Lung (tissue), 11 donors: ENCODE measurements at regions not wholly inside any gene's neighbourhood (a gene's known extent, or its start where the extent isn't known, plus 50 kb on each side); places are given as distances from the start of the nearest gene placed in this dataset.
A peak's percentile ranks its signal among the peaks of the same experiment; 100 is the strongest.

Source experiments
- ATAC-seq: fragments of 200-7000 bp; cut with Tn5 transposase; one replicate; pipeline ENCODE4 v1.9.1; 2020; ENCODE audit warnings: moderate number of reproducible peaks; ENCODE audit not compliant: insufficient read depth, low FRiP score
- DNase-seq, 3 donors: peaks; one replicate each; pipeline ENCODE4 v3.0.0-alpha.2; 2013 to 2017
- H3K27ac ChIP-seq, 2 donors: one replicate each; pipeline ENCODE4 v1.5.1; 2013; ENCODE audit warnings: mild to moderate bottlenecking in 2 of 2, moderate library complexity in 2 of 2, control low read depth in 1 of 2, inconsistent platforms in 1 of 2, low read depth in 1 of 2, low read length in 1 of 2
- H3K27me3 ChIP-seq, 3 donors: one replicate each; pipeline ENCODE4 v1.5.1; 2013; ENCODE audit warnings: low read length in 2 of 3; ENCODE audit not compliant: control insufficient read depth in 3 of 3, insufficient read depth in 3 of 3
- H3K36me3 ChIP-seq, 4 donors: one replicate each; pipeline ENCODE4 v1.5.1; 2013; ENCODE audit warnings: low read length in 4 of 4, mild to moderate bottlenecking in 1 of 4, moderate library complexity in 1 of 4; ENCODE audit not compliant: control insufficient read depth in 4 of 4, insufficient read depth in 4 of 4
- H3K4me1 ChIP-seq, 5 donors: one replicate each; pipeline ENCODE4 v1.5.1; 2013; ENCODE audit warnings: low read length in 5 of 5, mild to moderate bottlenecking in 2 of 5, moderate library complexity in 1 of 5; ENCODE audit not compliant: control insufficient read depth in 5 of 5, insufficient read depth in 5 of 5
- H3K4me3 ChIP-seq: one replicate; pipeline ENCODE4 v1.5.1; 2013; ENCODE audit warnings: mild to moderate bottlenecking, control low read depth, moderate library complexity
- H3K9ac ChIP-seq, 2 donors: one replicate each; pipeline ENCODE4 v1.5.1; 2013; ENCODE audit warnings: low read length in 2 of 2, control low read depth in 1 of 2; ENCODE audit not compliant: insufficient read depth in 1 of 2
- H3K9me3 ChIP-seq, 4 donors: one replicate each; pipeline ENCODE4 v1.5.1; 2013; ENCODE audit warnings: low read length in 3 of 4, mild to moderate bottlenecking in 1 of 4, moderate library complexity in 1 of 4; ENCODE audit not compliant: control insufficient read depth in 4 of 4, insufficient read depth in 3 of 4
- CTCF ChIP-seq: IDR thresholded peaks from 2 replicates; pipeline ENCODE4 v1.5.1; 2012; ENCODE audit warnings: mild to moderate bottlenecking; ENCODE audit errors: control extremely low read depth, extremely low read depth
- WGBS, 2 donors: extraction: QIAGEN DNeasy Blood & Tissue Kit; methylation state at CpG; one replicate each; pipeline ENCODE4 v1.1.7; 2013; 5-methylcytosine and 5-hydroxymethylcytosine counted together
- donor health status: control.
- donor health status: control.
- donor health status: Bipolar disorder and iron deficiency.
- donor health status: healthy.
- donor health status: DM: yes; HTN: yes; CAD: no.

GRCh38 chr22:34236527-34236926, 316.3 kb upstream of the LARGE1 start:
- Histone ChIP-seq H3K27me3 (no peaks in the 10 kb centered on the region), H3K9me3 (peaks cover 0 to 3% (median 2%) of the 10 kb centered on the region in 4 donors), H3K4me3 (no peak overlapping the region), H3K9ac (no peak overlapping the region), H3K36me3 (no peaks in the 10 kb centered on the region), H3K27ac (peak overlapping the region in 1 of 2 donors; percentile 62), H3K4me1 (peaks cover 0 to 8% (median 0%) of the 10 kb centered on the region in 5 donors)
- no peak for TF ChIP-seq CTCF
- DNase-seq: no peak
- ATAC-seq: no peak
- 70 to 77% methylated on average over 3 of the region's 3 CpGs for WGBS, 2 donors

GRCh38 chr22:34239421-34239820, 319.1 kb upstream of the LARGE1 start:
- Histone ChIP-seq H3K9me3 (peaks cover 0 to 3% (median 2%) of the 10 kb centered on the region in 4 donors), H3K36me3 (no peaks in the 10 kb centered on the region), H3K27me3 (no peaks in the 10 kb centered on the region), H3K27ac (no peak overlapping the region), H3K9ac (no peak overlapping the region), H3K4me1 (peaks cover 0 to 8% (median 0%) of the 10 kb centered on the region in 5 donors), H3K4me3 (no peak overlapping the region)
- no peak for DNase-seq
- WGBS, 2 donors: 73 to 83% methylated on average over 3 of the region's 3 CpGs
- ATAC-seq: no peak
- no peak for TF ChIP-seq CTCF

- Histone ChIP-seq H3K27ac (no peak overlapping the region), H3K9ac (no peak overlapping the region), H3K27me3 (no peaks in the 10 kb centered on the region), H3K9me3 (peaks cover 0 to 3% (median under 1%) of the 10 kb centered on the region in 4 donors), H3K36me3 (no peaks in the 10 kb centered on the region), H3K4me1 (no peaks in the 10 kb centered on the region), H3K4me3 (no peak overlapping the region)
- TF ChIP-seq CTCF: no peak
- no peak for DNase-seq
- 69 to 82% methylated on average over 2 of the region's 2 CpGs for WGBS, 2 donors
- ATAC-seq: no peak
Measured at GRCh38 chr22:34243023-34243422, 322.7 kb upstream of the LARGE1 start.

DNA sequence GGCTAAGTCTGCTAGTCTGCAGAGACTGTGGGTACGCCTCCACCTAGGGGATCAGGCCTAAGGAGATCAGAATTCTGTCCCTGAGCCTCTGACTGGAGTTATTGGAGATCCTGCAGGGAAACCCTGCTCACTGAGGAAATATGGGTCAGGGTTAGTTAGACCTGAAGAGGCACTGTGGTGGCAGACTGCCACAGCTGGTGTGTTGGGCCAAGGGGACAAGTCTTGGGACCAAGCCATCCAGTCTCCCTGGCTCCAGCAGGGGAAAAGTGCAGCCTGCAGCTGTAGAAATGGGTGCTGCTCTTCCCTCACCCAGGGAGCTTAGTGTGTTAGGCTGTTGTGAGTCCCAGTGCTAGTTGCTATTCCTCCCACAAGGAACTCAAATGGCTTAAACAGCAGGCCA, 334.8 kb upstream of the LARGE1 start:
- no peak for TF ChIP-seq CTCF
- DNase-seq (no peak), ATAC-seq (no peak)
- Histone ChIP-seq H3K4me1 (no peaks in the 10 kb centered on the region), H3K27ac (no peak overlapping the region), H3K36me3 (no peaks in the 10 kb centered on the region), H3K27me3 (no peaks in the 10 kb centered on the region), H3K4me3 (no peak overlapping the region), H3K9ac (no peak overlapping the region), H3K9me3 (peaks cover 0 to 6% (median 2%) of the 10 kb centered on the region in 4 donors)
- 79 to 85% methylated on average over 1 of the region's 1 CpG for WGBS, 2 donors
